IPS-15b (cell line): ENCODE measurements at regions not wholly inside any gene's neighbourhood (a gene's known extent, or its start where the extent isn't known, plus 50 kb on each side); places are given as distances from the start of the nearest gene placed in this dataset.

Source experiments
- H3K27me3 ChIP-seq: one replicate; pipeline ENCODE4 v1.6.1; 2013; ENCODE audit warnings: low read length; ENCODE audit not compliant: control insufficient read depth, insufficient read depth
- H3K36me3 ChIP-seq: one replicate; pipeline ENCODE4 v1.6.1; 2013; ENCODE audit warnings: low read length; ENCODE audit not compliant: control insufficient read depth, insufficient read depth
- H3K4me1 ChIP-seq: one replicate; pipeline ENCODE4 v1.6.1; 2013; ENCODE audit warnings: mild to moderate bottlenecking, low read length; ENCODE audit not compliant: control insufficient read depth, insufficient read depth
- H3K4me3 ChIP-seq: one replicate; pipeline ENCODE4 v1.5.1; 2013; ENCODE audit warnings: low read depth, low read length
- H3K9ac ChIP-seq: one replicate; pipeline ENCODE4 v1.6.1; 2013; ENCODE audit warnings: low read depth, mild to moderate bottlenecking, low read length
- H3K9me3 ChIP-seq: one replicate; pipeline ENCODE4 v1.6.1; 2013; ENCODE audit warnings: mild to moderate bottlenecking, low read length; ENCODE audit not compliant: control insufficient read depth, insufficient read depth

DNA sequence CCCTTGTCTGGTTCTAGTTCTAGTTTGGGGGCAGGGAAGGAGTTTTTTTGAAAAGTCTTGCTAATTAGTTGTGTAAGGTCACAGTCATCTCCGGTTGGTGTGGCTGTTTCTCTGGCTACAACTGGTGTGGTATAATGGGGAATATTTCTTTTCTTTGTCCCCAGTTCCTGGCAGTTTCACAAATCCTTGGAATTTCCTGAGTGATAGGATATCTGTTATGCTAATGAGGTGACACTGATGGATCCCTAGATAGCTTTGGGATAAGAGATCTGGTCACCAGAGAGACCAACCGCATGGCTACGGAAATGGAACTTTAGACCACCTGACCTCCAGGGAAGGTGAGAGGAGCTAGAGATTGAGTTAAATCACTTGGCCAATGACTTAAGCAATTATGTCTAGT, 494.6 kb downstream of the ARHGEF28 start:
- Histone ChIP-seq H3K4me1 (no peaks in the 10 kb centered on the region), H3K36me3 (no peaks in the 10 kb centered on the region), H3K9ac (no peak overlapping the region), H3K27me3 (no peaks in the 10 kb centered on the region), H3K9me3 (no peaks in the 10 kb centered on the region), H3K4me3 (no peak overlapping the region)

DNA sequence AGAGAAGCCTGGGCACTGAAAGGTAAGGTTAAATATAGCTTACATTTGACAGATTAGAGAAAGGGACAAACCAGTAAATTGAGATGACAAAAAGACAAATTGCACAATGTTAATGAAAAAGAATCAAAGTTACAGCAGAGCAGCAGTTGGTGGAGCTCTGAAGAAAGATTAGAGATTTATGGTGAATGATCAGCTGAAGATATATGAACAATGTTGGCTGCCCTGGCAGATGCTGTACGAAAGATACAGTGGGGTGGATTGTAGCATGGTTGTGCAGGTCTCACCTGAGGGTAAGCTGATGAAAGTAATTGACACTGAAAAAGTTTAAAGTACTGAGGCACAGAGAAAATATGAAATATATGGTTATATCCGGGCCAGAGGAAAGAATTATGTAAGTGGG, 492.1 kb downstream of the ARHGEF28 start:
- no peaks in the 10 kb centered on the region for H3K4me1 ChIP-seq
- H3K36me3 ChIP-seq = no peaks in the 10 kb centered on the region
- no peaks in the 10 kb centered on the region for H3K9me3 ChIP-seq
- H3K27me3 ChIP-seq = no peaks in the 10 kb centered on the region
- no peak overlapping the region for H3K4me3 ChIP-seq
- H3K9ac ChIP-seq = no peak overlapping the region

DNA sequence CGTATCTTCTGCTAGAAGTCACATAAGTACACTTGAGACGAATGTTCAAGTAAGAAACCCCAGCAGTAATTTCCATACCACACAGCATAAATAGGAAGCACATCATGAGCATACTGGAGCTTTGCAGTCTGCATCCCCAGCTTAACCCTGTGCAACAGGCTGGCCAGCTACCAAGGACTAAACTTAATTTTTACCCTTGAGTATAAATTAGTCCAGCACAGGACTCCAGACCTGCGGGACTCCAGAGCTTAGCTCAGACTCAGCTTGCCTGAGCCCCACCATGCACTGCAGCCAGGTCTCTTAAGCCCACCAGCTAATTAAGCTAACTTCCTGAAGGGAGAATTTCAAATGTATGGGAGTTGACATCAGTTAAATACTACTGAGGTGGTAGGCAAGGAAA, 491.0 kb downstream of the ARHGEF28 start:
- Histone ChIP-seq H3K36me3 (no peaks in the 10 kb centered on the region), H3K9ac (no peak overlapping the region), H3K4me1 (no peaks in the 10 kb centered on the region), H3K9me3 (no peaks in the 10 kb centered on the region), H3K27me3 (no peaks in the 10 kb centered on the region), H3K4me3 (no peak overlapping the region)

DNA sequence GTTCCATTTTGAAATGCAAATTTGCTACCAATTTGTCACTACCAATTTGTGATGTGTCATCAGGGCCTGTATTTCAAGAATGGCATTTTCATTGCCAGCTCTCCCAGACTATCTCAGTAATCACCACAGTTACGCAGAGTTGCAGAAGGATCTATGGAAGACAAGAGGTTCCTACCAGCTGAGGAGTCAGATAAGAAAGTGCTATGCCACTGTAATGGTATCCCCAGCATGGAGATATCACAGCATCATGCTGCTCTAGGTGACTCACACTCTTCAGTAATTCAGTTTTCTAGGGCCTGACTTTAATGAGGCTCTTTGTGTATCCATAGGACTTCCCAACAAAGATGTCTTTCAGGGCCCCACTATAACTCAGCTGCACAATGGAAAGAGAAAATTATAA, 490.3 kb downstream of the ARHGEF28 start:
- H3K9me3 ChIP-seq = no peaks in the 10 kb centered on the region
- H3K4me1 ChIP-seq = no peaks in the 10 kb centered on the region
- H3K36me3 ChIP-seq = no peaks in the 10 kb centered on the region
- H3K4me3 ChIP-seq = no peak overlapping the region
- H3K9ac ChIP-seq = no peak overlapping the region
- no peaks in the 10 kb centered on the region for H3K27me3 ChIP-seq

DNA sequence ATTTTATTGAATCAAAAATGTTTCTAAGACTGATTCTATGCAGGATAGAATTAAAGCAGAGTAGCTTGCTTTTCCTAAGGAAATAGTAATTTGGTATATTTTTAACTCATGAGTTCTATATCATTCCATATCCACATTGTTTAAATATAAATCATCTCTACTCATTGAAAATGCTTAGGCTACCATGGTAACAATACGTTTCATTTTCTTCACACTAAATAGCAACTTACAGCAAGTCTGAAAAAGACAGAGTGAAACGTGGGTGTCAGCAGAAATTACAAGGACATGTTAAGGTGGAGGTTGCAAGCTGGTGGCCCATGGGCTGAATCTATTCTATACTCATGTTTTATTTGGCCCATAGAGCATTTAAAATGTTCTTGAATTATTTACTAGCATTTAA, 487.9 kb downstream of the ARHGEF28 start:
- Histone ChIP-seq H3K4me1 (no peaks in the 10 kb centered on the region), H3K4me3 (no peak overlapping the region), H3K9me3 (no peaks in the 10 kb centered on the region), H3K9ac (no peak overlapping the region), H3K27me3 (no peaks in the 10 kb centered on the region), H3K36me3 (no peaks in the 10 kb centered on the region)

DNA sequence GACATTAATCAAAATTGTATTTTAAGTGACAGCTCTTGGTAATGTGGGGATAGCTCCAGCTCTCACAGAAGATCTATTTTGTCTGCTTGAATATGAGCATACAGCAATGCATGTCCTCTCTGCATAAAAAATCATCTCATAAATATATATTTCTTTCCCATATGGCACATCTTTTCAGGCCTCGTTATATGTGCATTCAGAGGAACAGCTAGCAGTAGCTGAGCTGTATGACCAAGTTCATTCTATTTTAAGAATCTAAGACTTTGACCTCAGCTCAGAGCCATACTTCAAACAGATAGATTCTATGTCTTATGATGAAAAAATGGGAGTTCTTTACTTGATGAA, 487.2 kb downstream of the ARHGEF28 start:
- Histone ChIP-seq H3K36me3 (no peaks in the 10 kb centered on the region), H3K9me3 (no peaks in the 10 kb centered on the region), H3K4me1 (no peaks in the 10 kb centered on the region), H3K27me3 (no peaks in the 10 kb centered on the region), H3K9ac (no peak overlapping the region), H3K4me3 (no peak overlapping the region)

DNA sequence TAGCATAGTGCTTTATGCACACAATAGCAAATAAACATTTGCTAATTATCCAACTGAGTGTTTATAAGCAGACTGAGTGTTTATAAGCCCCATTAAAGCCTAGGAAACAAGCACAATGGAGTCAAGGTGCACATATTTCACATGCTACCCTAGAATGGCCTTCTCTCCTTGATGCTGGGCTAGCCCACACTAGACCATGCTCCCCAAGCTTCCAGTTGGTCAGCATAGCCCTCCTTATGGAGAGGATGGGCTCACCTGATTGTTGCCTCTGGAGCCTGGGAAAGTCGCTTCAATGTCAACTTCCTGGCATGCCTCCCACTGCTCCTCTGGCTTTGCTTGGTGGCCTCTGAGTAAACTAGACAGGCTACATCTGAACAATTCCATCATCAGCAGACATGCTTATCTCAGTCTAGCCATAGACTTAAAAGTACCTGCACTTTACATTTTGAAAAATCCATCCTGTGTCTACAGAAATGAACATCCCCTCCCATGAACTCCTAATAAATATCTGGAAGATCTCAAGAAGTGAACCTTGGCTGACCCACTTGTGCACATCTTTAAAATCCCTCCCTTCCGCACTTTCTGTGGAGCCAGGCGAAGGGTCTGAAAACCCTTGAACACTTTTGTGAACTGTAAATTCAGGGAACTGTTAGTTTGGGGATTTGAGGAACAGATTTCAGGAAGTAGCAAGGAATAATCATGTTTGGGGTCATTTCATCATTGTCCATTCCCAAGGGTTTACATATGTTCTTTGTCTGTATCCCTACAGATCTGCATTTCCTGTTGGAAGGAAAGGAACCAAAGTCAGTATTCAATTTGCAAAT, 486.6 kb downstream of the ARHGEF28 start:
- Histone ChIP-seq H3K4me3 (no peak overlapping the region), H3K4me1 (no peaks in the 10 kb centered on the region), H3K9ac (no peak overlapping the region), H3K9me3 (no peaks in the 10 kb centered on the region), H3K36me3 (no peaks in the 10 kb centered on the region), H3K27me3 (no peaks in the 10 kb centered on the region)

DNA sequence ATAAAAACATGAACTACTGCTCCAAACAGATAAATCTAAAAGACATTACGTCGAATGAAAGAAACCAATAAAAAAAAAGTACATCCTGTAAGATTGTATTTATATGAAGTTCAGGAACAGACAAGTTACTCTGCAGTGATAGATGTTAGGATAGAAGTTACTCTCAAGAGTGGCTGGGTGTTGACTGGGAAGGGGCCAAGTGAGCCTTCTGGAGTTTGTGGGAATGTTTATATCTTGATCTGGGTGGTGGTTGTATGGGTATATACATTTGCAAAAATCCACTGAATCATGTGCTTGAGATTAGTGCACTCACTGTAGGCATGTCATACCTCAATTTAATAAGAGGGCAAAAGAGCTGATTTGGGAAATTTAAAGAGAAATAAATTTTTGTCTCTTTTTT, 485.8 kb downstream of the ARHGEF28 start:
- H3K36me3 ChIP-seq = no peaks in the 10 kb centered on the region
- H3K4me1 ChIP-seq = no peaks in the 10 kb centered on the region
- H3K9me3 ChIP-seq = no peaks in the 10 kb centered on the region
- no peak overlapping the region for H3K9ac ChIP-seq
- no peak overlapping the region for H3K4me3 ChIP-seq
- no peaks in the 10 kb centered on the region for H3K27me3 ChIP-seq

DNA sequence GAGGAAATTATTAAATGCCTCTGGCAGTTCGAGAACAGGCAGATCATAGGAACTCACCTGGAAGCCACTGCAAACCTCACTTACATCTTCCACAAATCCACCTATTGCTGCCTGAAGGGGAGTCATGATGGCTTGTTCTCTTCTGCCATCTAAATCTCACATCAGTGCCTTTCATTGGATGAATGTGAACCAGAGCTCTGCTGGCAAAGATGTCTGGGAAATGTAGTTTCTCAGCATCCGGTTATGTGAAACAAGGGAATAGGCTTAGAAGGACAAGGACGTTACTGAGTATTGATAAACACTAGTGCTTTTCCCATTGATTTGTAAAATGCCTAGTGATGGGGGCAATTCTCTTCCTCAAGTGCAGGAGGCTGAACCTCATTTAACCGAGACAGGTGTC, 483.3 kb downstream of the ARHGEF28 start:
- no peaks in the 10 kb centered on the region for H3K4me1 ChIP-seq
- H3K9ac ChIP-seq = no peak overlapping the region
- H3K27me3 ChIP-seq = no peaks in the 10 kb centered on the region
- no peak overlapping the region for H3K4me3 ChIP-seq
- H3K36me3 ChIP-seq = no peaks in the 10 kb centered on the region
- H3K9me3 ChIP-seq = no peaks in the 10 kb centered on the region

DNA sequence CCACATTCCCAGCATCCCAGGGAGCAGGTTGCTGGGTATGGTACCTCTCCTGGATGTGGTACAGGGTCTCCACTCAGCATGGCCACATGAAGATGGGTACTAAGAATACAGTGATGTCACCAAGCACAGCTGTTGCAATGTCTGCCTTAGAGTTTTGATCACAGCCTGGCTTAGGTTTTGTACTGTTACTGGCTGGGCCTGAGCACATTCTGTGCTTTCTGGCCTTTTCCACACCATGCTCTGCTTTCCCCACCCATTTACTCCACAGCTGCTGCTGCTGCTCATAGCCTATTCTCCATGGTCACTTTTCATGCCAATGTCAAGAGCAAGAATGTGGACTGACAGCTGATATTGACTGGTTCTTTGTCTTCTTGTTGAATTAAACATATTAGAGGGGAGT, 481.9 kb downstream of the ARHGEF28 start:
- Histone ChIP-seq H3K9ac (no peak overlapping the region), H3K4me3 (no peak overlapping the region), H3K9me3 (no peaks in the 10 kb centered on the region)

DNA sequence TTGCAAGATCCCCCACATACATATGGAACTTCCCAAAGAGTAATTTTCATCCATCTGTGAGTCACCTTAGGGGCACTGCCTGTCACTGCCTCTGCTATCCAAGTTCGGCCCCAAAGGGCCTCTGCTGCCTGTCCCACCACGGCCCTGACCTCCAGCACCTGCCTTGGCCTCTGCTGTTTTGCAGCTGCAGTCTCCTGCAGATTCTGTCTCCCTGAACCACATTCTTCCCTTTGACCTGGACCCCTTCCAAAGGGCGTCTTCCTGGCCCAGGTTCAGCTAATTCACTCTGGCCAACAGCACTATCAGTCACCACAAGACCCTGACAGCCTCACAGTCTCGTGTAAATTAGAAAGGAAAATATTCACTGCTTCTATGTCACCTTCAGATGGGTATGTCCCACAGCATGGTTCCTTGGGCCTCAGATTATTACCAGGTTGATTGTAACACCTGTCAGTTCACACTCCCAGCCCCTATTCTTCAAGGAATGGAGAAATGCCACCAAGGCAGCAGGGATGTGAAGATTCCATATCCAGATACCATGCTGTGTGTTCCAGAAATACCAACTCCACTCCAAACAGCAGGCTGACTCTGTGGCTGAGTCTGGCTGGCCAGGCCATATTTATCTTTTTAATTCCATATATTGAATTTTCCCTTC, 479.3 kb downstream of the ARHGEF28 start:
- Histone ChIP-seq H3K36me3 (no peaks in the 10 kb centered on the region), H3K4me1 (no peaks in the 10 kb centered on the region), H3K9me3 (no peaks in the 10 kb centered on the region), H3K27me3 (no peaks in the 10 kb centered on the region), H3K9ac (no peak overlapping the region), H3K4me3 (no peak overlapping the region)

More for the DNA sequence above, 481.9 kb downstream of the ARHGEF28 start:
- Histone ChIP-seq H3K27me3 (no peaks in the 10 kb centered on the region), H3K36me3 (no peaks in the 10 kb centered on the region), H3K4me1 (no peaks in the 10 kb centered on the region)
